NCI-H2196 treated with DMSO at 0.1 percent for 48 hours (cell line): ENCODE measurements at regions not wholly inside any gene's neighbourhood (a gene's known extent, or its start where the extent isn't known, plus 50 kb on each side); places are given as distances from the start of the nearest gene placed in this dataset.
"Not testable (repeated sequence)": the region's sequence is repeated elsewhere in the genome, so short reads cannot be mapped to it uniquely, and the experiment has no call there.

Source experiments
- DNase-seq: peaks from one replicate; lab custom pipeline; 2025; ENCODE audit not compliant: unreplicated experiment; lab: John Stamatoyannopoulos, UW

DNA sequence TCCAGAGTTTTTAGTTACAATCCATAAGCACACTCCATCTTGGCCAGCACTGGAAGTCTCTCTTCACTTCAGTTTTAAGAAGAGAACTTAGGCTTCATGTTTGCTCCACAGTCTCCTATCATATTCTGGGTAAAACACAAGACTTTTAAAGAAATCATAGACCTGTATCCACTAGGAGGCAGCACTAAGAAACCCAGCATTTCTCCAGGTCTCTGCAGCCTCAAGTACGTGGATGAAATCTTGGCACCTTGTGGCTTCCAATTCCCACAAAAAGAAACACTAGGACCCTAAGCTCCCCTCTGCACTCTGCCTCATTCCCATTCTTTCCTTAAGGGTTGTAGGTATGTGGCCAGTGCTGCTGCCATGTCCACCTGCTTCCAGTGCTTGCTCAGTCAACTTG is 367.3 kb upstream of the CASK start:
- no peak for DNase-seq

DNA sequence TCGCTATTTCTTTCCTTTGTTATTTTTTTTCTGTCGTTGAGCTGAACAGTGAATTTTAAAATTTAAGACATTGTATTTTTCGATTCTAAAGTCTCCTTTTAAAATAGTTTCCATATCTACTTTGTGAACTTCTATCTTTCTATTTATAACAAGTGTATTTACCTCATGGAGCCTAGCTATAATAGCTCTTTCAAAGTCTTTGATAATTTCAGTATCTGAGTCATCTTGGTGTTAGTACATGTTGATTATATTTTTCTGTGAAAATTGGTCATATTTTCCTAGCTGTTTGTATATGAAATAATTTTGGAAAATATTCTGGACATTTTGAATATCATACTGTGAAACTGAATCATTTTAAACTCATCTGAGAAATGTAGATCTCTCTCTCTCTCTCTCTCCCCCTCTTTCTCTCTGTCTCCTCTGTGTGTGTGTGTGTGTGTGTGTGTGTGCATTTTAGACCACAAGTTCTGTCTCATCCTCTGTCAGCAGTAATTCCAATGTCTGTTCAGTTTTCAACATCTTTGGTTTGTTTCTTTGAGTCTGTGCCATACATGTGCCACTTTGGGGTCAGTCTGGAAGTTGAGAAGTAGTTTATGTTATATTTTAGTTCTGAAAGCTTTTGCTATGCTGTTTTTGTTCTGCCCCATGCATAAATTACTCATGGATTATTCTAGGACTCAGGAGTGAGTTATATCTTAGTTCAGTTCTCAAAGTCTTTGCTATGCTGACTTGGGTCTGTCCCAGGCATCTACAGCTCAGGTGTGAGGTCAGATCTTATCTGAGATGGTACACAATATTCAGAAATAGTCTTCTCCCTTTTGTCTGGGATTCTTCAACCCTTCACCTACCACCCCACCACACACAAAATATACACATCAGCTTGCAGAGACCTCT is 366.4 kb upstream of the CASK start:
- no peak for DNase-seq

DNA sequence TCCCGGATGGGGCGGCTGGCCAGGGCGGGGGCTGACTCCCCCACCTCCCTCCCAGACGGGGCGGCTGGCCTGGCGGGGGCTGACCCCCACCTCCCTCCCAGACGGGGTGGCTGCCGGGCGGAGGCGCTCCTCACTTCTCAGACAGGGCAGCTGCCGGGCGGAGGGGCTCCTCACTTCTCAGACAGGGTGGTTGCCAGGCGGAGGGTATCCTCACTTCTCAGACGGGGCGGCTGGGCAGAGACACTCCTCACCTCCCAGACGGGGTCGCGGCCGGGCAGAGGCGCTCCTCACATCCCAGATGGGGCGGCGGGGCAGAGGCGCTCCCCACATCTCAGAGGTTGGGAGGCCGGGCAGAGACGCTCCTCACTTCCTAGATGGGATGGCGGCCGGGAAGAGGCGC is 362.3 kb upstream of the CASK start:
- not testable (repeated sequence) for DNase-seq

DNA sequence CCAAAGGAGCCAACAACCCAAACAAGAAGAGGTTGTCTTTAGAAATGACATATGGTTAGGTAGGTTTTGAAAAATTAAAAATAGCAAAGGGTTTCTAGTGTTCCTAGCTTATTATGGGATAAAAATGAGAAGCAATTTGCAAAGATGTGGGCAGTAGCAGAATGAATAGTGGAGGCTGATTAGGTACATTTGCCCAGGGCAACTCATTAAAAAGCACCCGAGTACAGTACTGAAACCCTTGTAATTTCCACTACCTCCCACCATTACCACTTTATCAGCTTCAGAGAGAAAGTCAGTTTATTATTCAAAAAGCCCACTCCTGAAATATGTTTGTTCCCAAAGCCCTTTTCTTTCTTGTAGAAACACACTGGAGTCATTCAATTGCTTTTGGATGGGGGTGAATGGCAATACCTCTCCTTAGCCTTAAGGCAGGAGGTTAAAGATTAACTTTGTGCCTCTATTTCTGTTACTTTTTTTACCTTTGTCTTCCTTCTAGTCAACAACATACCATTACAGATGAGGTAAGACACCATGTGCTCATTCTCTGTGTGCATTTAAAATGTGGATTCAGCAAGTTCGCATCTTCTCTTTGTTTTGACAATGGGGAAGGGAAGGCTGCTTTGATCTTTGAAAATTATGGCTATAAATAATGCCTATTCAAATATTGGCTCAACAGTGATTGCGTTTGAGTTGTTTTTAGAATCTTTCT is 353.8 kb upstream of the CASK start:
- DNase-seq, result no peak

DNA sequence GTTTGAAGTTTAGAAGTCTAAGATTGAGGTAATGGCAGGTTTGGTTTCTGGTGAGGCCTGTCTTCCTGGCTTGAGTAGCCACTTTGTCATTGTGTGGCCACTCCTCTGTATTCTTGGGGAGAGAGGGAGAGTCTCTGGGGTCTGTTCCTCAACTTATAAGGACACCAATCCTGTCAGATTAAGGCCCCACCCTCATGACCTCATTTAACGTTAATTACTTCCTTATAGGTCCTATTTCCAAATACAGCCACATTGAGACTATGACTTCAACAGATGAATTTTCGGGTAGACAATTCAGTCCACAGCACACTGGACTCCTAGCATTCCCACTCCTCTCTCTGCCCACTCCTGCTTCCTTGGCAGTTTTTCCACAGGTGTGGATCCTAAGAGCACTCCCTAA is 350.8 kb upstream of the CASK start:
- no peak for DNase-seq

DNA sequence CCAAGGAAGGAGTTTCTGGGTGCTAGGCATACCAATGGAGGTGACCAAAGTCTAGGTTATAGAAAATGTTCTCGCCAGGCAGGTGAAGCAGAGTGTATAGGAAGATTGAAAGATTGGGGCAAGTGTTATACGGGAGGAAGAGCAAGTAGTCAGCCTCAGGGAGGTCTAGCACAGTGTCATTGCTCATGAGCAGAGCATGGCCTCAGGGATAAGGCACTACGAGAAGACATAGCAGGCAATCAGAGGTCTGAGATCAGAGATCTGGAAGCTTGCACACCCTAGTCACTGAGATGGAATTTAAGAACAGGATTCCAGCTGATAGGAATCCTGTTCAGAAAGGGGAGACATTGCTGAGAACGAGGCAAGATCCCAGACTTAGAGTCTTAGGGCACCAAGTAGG is 350.0 kb upstream of the CASK start:
- DNase-seq, result no peak

DNA sequence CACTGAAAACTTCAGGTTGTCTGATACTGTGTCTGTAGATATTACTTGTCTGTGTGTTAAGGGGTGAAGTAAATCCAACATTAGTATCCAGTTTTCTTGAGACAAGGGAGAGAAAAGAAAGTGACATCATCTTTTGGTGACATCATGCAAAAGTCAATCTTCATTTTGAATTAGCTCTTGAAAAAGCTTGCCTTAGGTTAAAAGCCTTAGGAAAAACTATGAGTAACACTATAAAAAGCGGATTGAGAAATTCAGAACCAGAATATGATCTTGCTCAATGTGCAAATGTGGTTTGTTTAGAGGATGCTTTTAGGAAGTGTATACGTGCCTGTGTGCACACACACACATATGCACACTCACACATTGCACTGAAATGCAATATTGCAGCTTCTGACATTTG is 345.8 kb upstream of the CASK start:
- DNase-seq, result no peak

DNA sequence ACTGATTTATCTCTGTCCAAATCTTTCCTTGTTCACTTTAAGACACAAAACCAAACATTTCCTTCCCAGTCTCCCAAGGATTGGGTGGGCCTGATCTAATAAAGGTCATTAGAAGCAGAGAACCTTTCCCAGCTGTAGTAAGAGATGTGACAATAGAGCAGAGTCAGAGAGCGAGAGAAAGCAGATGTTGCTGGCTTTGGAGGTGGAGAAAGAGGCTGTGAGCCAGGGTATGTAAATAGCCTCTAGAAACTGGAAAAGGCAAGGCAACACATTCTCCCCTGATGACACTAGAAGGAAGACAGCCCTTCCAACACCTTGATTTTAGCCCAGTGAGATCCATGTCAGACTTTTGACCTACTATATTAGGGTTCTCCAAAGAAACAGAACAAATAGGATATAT is 337.5 kb upstream of the CASK start:
- no peak for DNase-seq

DNA sequence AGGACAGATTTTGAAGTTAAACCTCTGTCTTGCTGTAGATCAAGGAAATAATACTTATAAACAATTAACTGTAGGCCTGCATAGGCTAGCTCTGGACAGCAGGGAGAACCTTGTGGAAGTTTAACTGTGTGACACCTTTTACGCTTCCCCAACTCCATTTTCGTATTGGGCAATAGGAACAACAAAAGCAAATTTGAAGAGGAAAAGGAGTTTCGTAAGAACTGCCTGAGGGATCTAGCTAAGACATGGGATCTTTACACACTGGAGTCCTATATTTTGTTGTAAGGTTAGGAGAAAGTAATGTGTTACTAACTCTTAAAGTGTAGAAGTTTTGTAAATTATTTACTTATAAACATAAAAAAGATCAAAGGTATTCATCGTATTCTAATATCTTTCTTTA is 324.9 kb upstream of the CASK start:
- DNase-seq, result no peak

DNA sequence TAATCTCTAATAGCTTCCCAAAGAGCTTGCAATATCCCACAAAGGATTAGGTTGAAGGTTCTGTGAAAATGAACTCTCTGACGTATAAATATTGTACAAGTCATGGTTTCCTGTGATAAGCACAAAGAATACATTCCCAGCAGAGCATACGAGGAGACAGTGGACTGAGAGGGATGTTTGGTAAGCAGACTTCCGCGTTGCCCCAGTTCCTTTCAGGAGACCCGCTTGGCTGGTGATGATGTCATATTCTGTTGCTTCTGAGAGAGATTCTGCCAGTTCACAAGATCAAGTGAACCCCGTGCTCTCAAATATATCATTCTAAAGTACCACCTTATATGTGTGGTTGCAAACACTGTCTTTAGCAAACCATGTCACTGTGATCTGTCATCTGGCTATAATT is 323.9 kb upstream of the CASK start:
- DNase-seq, result no peak

DNA sequence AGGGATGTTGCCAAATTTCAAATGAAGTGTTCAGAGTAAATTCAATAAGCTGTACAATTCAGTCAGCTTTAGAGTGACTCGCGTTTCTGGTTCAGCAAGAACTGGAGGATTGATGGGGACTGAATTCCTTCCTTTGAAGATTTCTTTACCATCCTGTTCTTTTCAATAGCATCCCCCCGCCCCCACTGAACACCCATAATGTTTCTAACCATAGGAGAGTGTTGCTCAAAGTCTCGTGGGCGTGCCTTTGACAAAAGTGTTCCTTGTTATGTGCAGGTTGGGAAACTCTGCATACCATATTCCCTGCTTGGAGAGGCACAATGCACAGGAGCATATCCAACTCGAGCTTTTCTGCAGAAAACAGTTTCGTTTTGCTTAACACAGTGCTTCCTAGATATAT is 323.5 kb upstream of the CASK start:
- DNase-seq, result no peak

DNA sequence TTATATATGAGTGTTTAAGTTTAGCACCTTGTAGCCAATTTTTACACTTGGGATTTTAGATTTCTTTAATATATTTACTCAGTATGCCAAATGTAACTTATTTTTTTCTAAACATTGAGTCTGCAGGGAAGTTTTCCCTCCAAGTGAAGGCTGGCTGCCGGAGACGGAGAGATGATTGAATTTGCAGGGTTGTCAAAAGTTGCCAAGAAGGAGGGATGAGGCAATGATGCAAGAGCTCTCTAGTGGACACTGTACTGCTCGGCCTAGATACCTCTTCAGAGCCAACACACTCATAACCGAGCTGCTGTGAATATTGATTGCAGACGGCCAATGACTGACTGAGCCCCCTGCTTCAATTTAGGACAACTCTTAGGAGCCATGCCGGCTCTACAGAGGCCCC is 318.6 kb upstream of the CASK start:
- no peak for DNase-seq

DNA sequence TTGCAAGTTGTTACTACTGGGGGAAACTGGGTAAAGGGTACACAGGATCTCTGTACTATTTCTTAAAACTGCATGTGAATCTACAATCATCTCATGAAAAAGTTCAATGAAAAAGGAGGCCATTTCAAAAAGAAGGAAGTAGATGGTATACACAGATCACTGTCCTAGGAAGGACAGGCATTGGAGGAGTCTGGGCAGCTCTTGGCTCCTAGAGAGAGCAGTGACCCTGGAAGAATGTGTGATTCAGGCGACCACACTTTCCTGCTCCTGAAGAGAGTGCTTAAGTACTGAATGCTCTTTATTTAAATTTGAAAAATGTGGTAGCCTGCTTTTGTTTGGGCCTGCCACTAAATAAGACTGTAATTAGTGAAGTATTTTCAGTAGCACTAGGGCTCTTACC is 318.1 kb upstream of the CASK start:
- no peak for DNase-seq

DNA sequence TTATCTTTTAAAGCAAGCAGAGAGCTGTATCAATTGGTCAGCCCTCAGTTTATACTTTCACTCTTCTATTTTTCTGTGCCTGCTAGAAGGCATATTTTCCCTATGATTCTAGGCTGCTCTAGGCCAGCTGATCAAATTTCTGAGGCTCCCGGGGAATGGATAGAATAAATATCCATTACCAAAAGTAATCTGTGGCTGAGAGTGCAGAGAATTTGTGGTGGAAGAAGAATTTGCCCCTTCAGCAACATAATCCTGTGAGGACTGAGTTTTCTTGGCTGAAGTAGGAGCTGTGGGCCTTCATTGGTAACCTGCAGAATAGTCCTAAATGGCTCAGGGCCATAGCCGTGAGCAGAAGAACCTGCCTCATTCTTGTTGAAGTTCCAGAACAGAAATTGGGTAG is 314.6 kb upstream of the CASK start:
- DNase-seq, result no peak

DNA sequence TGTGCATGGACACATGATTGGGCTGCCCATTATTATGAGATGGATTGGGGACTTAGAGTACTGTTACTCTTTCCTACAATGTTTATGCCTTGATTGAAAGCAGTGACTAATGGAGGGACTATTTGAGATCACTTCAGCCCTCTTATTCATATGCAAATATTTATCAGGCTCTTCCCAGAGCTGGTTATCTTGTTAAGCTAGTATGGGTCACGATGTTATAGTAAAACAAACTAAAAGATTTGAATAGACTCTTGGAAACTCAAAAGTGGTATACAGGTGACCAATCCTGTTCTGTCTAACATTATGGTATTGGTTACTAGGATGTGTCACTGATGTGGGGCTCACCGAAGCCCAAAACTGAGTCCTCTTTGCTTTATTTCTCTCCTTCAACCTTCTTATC is 306.2 kb upstream of the CASK start:
- no peak for DNase-seq

DNA sequence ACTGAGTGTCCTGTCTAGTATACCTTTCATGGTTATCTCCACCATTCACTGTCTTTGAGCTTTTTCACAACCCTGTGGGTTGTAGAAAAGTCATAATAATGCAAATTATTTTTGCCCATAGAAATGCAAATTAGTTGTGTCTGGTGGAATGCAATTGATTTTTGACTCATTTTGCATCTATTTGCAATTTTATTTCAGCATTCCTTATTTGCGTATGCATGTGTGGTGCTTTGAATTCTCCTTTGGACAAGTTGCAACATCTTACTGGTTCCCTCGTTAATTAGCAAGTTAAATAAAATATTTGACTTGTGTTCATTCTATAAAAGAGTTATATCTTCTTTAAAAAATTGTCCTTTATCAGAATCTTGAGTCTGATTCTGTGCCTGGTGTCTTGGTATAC is 297.3 kb upstream of the CASK start:
- no peak for DNase-seq

DNA sequence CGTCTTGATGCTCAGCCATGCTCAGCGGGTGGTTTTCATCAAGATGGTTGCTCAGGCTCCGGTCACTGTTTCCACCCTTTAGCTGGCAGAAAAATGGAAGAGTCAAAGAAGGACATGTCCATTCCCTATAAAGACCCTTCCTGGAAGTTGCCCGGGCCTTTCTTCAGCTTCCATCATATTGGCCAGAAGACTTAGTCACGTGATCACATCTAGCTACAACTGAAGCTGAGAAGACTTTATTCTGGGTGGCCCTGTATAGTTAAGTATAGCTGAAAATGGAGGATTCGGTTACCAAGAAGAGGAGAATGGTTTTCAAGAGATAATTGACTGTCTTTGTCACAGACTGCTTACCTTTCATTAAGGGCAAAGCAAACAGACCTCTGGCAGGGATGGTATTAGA is 296.7 kb upstream of the CASK start:
- DNase-seq, result no peak

DNA sequence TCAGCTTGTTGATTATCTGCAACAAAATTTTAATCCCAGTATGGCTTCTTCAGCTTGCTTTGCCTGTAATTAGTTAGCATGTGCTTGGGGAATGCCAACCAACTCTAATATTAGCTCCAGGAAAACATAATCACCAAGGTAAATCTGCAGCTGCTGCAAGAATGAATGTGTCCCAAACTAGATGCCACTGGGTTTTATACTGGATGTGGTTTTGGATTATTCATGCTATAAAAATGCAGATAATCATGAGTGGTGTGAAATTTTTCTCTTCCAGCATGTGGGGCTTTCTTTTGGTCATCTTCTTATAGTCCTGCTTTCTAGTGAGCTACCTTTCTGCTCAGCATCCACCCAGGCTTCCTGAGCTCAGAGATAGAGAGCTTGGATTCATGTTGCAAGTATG is 295.9 kb upstream of the CASK start:
- DNase-seq, result no peak

DNA sequence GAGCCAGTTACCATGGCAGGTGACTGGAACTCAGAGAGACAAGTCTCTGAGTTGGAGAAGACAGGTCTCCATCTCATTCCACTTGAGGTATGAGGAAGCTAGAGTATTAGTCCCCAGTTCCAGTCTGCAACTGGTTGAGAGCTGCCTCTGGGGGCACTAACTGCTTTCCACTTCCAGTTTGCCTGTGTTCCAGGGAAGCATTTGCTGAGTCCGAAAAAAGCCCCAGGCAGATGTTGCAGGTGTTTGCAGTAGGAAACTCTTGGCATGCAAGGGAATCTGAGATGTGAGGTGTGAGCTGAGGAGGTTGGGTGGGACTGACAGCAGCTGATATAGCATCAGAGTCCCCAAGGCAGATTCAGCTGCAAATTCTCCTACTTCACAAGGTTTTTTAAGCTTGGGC is 272.2 kb upstream of the CASK start:
- DNase-seq, result no peak

DNA sequence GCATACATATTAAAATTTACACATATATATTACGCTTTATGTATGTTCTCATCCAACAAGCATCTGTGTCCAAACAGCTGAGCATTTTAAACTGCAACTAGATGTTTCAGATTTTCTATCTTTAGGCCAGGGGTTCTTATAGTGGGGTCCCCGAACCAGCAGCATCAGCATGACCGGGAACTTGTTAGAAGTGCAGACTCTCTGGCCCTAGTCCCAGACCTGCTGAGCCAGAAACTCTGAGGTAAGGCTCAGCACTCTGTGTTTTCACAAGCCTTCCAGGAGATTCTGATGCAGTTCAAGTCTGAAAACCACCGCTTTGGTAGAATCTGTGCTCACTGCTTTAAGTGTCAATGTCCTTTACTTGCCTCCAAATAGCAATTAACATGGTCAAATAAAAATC is 266.2 kb upstream of the CASK start:
- DNase-seq, result no peak

DNA sequence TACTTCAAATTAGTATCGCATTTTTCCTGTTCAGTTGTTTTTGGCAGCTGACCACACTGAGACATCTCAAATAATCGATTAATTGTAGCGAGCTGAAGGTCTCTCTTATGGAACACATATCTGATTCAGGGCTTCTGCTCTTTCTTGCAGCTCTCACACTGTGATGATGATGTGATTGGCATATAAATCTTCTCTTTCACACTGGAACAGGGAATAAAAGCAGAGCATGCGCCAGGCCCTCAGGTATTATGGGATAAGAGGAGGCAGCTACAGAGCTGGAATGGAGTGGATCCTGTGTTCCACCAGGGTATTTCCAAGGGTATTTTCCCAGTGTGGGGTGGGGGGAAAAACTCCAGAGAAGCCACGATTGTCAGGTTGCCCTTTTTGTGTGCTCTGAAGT is 265.4 kb upstream of the CASK start:
- DNase-seq, result no peak

DNA sequence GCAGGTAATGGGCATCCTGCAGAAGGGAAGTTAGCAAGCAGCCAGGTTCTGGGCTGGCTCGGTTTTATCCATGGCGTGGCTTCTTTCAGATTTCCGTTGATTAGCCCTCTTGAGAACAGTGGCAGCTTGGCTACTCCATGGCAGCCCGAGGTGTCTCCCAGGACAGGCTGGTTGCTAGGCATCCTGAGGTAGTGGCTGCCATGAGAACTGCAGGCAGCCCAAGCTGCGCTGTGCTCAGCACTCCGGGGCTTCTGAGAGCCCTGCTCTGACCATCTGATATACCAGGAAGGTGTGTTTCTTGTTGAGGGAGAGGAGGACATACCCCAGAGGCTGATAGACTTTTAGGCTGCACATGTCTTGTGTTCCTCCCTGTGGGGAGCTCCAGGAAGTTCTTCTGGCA is 253.4 kb upstream of the CASK start:
- no peak for DNase-seq

DNA sequence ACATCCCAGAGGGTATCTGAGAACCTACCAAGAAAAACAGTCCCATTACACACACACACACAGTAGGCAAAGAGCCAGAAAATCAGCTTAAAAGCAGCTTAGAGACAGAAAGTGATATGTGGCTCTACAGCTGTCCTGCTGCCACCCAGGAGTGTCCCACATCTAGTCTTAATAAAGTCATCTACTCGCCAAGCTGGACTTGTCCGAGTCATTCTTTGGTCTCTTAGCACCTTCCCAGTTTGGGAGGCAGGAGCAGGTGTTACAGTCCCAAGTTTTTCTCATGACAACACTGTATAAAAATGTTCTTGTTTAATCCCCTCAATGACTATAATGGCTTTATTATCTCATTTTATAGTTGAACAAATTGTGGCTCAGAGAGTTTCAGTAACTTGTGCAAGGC is 252.5 kb upstream of the CASK start:
- DNase-seq, result no peak
